ENCODE measurements at regions not wholly inside any gene's neighbourhood (a gene's known extent, or its start where the extent isn't known, plus 50 kb on each side); places are given as distances from the start of the nearest gene placed in this dataset.

- no peak for TF ChIP-seq EZH2phosphoT487 (IDR thresholded peaks at IDR 0.05; ENCODE audit: borderline replicate concordance, low read depth, low read length)
- no peak for TF ChIP-seq CTCF (conservative IDR thresholded peaks at IDR 0.05; ENCODE audit: low read length)
Measured at GRCh38 chr16:51937771-51938170, 609.2 kb downstream of the TOX3 start.

GRCh38 chr16:51936846-51937245, 610.1 kb downstream of the TOX3 start:
- Histone ChIP-seq H3K27ac (ENCODE audit: low read depth, low read length, poor library complexity, severe bottlenecking) (no peak overlapping the region), H3K36me3 (ENCODE audit: insufficient read depth, low read length) (no peaks in the 10 kb centered on the region), H4K20me1 (ENCODE audit: insufficient read depth, low read length) (no peaks in the 10 kb centered on the region), H3K4me1 (ENCODE audit: insufficient read depth, low read length, poor library complexity, severe bottlenecking) (no peaks in the 10 kb centered on the region), H3K79me2 (ENCODE audit: insufficient read depth, low read depth, low read length) (no peaks in the 10 kb centered on the region), H3K9me2 (ENCODE audit: insufficient read depth, low read length) (no peaks in the 10 kb centered on the region), H3K9me3 (ENCODE audit: low read length) (no peaks in the 10 kb centered on the region), H3K4me3 (ENCODE audit: low read depth, low read length, poor library complexity, severe bottlenecking) (no peak overlapping the region), H3K4me2 (ENCODE audit: low read length) (no peak overlapping the region), H2AFZ (ENCODE audit: low read length) (no peak overlapping the region)
- ChIA-PET POLR2A (interaction anchor here (0.6 kb wide), 1 partner anchor 959 kb away, joined by 4 read pairs; no protein-coding TSS in a partner anchor), CTCF (ENCODE audit: unreplicated experiment) (no interaction called here)
- no TSS peak for BruUV-seq (replicated peaks)
- intact Hi-C loops (cut with micrococcal nuclease; ENCODE audit: unreplicated experiment), result no loop called here
- no peak for DNase-seq (ENCODE audit: low spot score)
- no peak for TF ChIP-seq CTCF (conservative IDR thresholded peaks at IDR 0.05; ENCODE audit: low read length)
- TF ChIP-seq EZH2phosphoT487 (IDR thresholded peaks at IDR 0.05; ENCODE audit: borderline replicate concordance, low read depth, low read length), result no peak

More at GRCh38 chr16:51937771-51938170, 609.2 kb downstream of the TOX3 start:
- Histone ChIP-seq H3K79me2 (ENCODE audit: insufficient read depth, low read depth, low read length) (no peaks in the 10 kb centered on the region), H3K27ac (ENCODE audit: low read depth, low read length, poor library complexity, severe bottlenecking) (no peak overlapping the region), H3K4me2 (ENCODE audit: low read length) (no peak overlapping the region), H3K36me3 (ENCODE audit: insufficient read depth, low read length) (no peaks in the 10 kb centered on the region), H3K9me2 (ENCODE audit: insufficient read depth, low read length) (no peaks in the 10 kb centered on the region), H4K20me1 (ENCODE audit: insufficient read depth, low read length) (no peaks in the 10 kb centered on the region), H3K4me1 (ENCODE audit: insufficient read depth, low read length, poor library complexity, severe bottlenecking) (no peaks in the 10 kb centered on the region), H2AFZ (ENCODE audit: low read length) (no peak overlapping the region), H3K9me3 (ENCODE audit: low read length) (no peaks in the 10 kb centered on the region), H3K4me3 (ENCODE audit: low read depth, low read length, poor library complexity, severe bottlenecking) (no peak overlapping the region)
- no peak for DNase-seq (ENCODE audit: low spot score)
- intact Hi-C loops (cut with micrococcal nuclease; ENCODE audit: unreplicated experiment), result no loop called here
- BruUV-seq (replicated peaks), result no TSS peak
- CTCF ChIA-PET (ENCODE audit: unreplicated experiment), result no interaction called here
- POLR2A ChIA-PET, result interaction anchor here (0.5 to 0.6 kb wide), 2 partner anchors 69 to 958 kb away, joined by 3 to 4 read pairs; no protein-coding TSS in a partner anchor

- intact Hi-C loops (cut with micrococcal nuclease; ENCODE audit: unreplicated experiment), result no loop called here
- no peak for TF ChIP-seq EZH2phosphoT487 (IDR thresholded peaks at IDR 0.05; ENCODE audit: borderline replicate concordance, low read depth, low read length)
- TF ChIP-seq CTCF (conservative IDR thresholded peaks at IDR 0.05; ENCODE audit: low read length), result no peak
- no peaks in the 10 kb centered on the region for H4K20me1 ChIP-seq (ENCODE audit: insufficient read depth, low read length)
Measured at GRCh38 chr16:51932317-51932716, 614.6 kb downstream of the TOX3 start.

More at GRCh38 chr16:51932317-51932716, 614.6 kb downstream of the TOX3 start:
- Histone ChIP-seq H3K36me3 (ENCODE audit: insufficient read depth, low read length) (no peaks in the 10 kb centered on the region), H3K9me2 (ENCODE audit: insufficient read depth, low read length) (no peaks in the 10 kb centered on the region), H3K4me3 (ENCODE audit: low read depth, low read length, poor library complexity, severe bottlenecking) (no peak overlapping the region), H3K4me1 (ENCODE audit: insufficient read depth, low read length, poor library complexity, severe bottlenecking) (no peaks in the 10 kb centered on the region), H3K9me3 (ENCODE audit: low read length) (no peaks in the 10 kb centered on the region), H3K79me2 (ENCODE audit: insufficient read depth, low read depth, low read length) (no peaks in the 10 kb centered on the region), H3K27ac (ENCODE audit: low read depth, low read length, poor library complexity, severe bottlenecking) (no peak overlapping the region), H3K4me2 (ENCODE audit: low read length) (no peak overlapping the region), H2AFZ (ENCODE audit: low read length) (no peak overlapping the region)
- CTCF ChIA-PET (ENCODE audit: unreplicated experiment), result no interaction called here
- POLR2A ChIA-PET, result no interaction called here
- no TSS peak for BruUV-seq (replicated peaks)
- DNase-seq (ENCODE audit: low spot score), result no peak

Data from OCI-LY7 (cell line).